ENCODE measurements at regions not wholly inside any gene's neighbourhood (a gene's known extent, or its start where the extent isn't known, plus 50 kb on each side); places are given as distances from the start of the nearest gene placed in this dataset.

- H3K9me3 Mint-ChIP-seq (ENCODE audit: unreplicated experiment) = peaks cover 7% of the 10 kb centered on the region
- no peaks in the 10 kb centered on the region for H3K27me3 Mint-ChIP-seq (ENCODE audit: insufficient read depth, unreplicated experiment)
- no TSS peak for BruUV-seq (replicated peaks)
- Histone ChIP-seq H3K27me3 (replicated peaks; ENCODE audit: control insufficient read depth, insufficient read depth, low read length) (no peaks in the 10 kb centered on the region), H3K4me3 (ENCODE audit: low read depth, low read length) (no peak overlapping the region), H3K4me1 (no peaks in the 10 kb centered on the region), H3K36me3 (ENCODE audit: control insufficient read depth, insufficient read depth, low read length) (no peaks in the 10 kb centered on the region), H3K9me3 (no peaks in the 10 kb centered on the region)
- no peak overlapping the region for H3K4me3 Mint-ChIP-seq (ENCODE audit: unreplicated experiment)
- DNase-seq = no peak
- ChIA-PET POLR2A (no interaction called here), CTCF (no interaction called here)
- H3K27ac Mint-ChIP-seq (ENCODE audit: unreplicated experiment) = no peak overlapping the region
- intact Hi-C loops (cut with micrococcal nuclease; ENCODE audit: unreplicated experiment) = loop anchor here (10.0 kb wide), 2 partner anchors 203 to 673 kb away; no protein-coding TSS in a partner anchor
- H3K4me1 Mint-ChIP-seq (ENCODE audit: low read depth, unreplicated experiment) = peaks cover 5% of the 10 kb centered on the region
- no peak for TF ChIP-seq CTCF (IDR thresholded peaks at IDR 0.05; ENCODE audit: insufficient read depth in 1 of 2, low read depth in 1 of 2, low read length in 1 of 2, severe bottlenecking in 1 of 2, unreplicated experiment in 1 of 2)
- H3K36me3 Mint-ChIP-seq (ENCODE audit: insufficient read depth, unreplicated experiment) = no peaks in the 10 kb centered on the region
These were observed 279.3 kb upstream of the NCKAP5 start for GRCh38 chr2:133847591-133847990.

GRCh38 chr2:133848111-133848649, 279.9 kb upstream of the NCKAP5 start:
- Mint-ChIP-seq H3K27me3 (ENCODE audit: insufficient read depth, unreplicated experiment) (no peaks in the 10 kb centered on the region), H3K9me3 (ENCODE audit: unreplicated experiment) (peaks cover 9% of the 10 kb centered on the region), H3K4me1 (ENCODE audit: low read depth, unreplicated experiment) (no peaks in the 10 kb centered on the region), H3K4me3 (ENCODE audit: unreplicated experiment) (no peak overlapping the region), H3K27ac (ENCODE audit: unreplicated experiment) (no peak overlapping the region), H3K36me3 (ENCODE audit: insufficient read depth, unreplicated experiment) (no peaks in the 10 kb centered on the region)
- H3K4me3 ChIP-seq (ENCODE audit: low read depth, low read length) = no peak overlapping the region
- POLR2A ChIA-PET = no interaction called here
- no peak for TF ChIP-seq CTCF (IDR thresholded peaks at IDR 0.05; ENCODE audit: insufficient read depth in 1 of 2, low read depth in 1 of 2, low read length in 1 of 2, severe bottlenecking in 1 of 2, unreplicated experiment in 1 of 2)
- peaks cover 4% of the 10 kb centered on the region for H3K9me3 ChIP-seq
- BruUV-seq (replicated peaks) = no TSS peak
- no peak for DNase-seq
- H3K27me3 ChIP-seq (replicated peaks; ENCODE audit: control insufficient read depth, insufficient read depth, low read length) = no peaks in the 10 kb centered on the region
- H3K36me3 ChIP-seq (ENCODE audit: control insufficient read depth, insufficient read depth, low read length) = no peaks in the 10 kb centered on the region
- intact Hi-C loops (cut with micrococcal nuclease; ENCODE audit: unreplicated experiment) = loop anchor here (10.0 kb wide), 2 partner anchors 203 to 673 kb away; no protein-coding TSS in a partner anchor
- CTCF ChIA-PET = no interaction called here
- H3K4me1 ChIP-seq = no peaks in the 10 kb centered on the region

- H3K27me3 ChIP-seq (replicated peaks; ENCODE audit: control insufficient read depth, insufficient read depth, low read length) = no peaks in the 10 kb centered on the region
- BruUV-seq (replicated peaks) = no TSS peak
- H3K9me3 ChIP-seq = peaks cover 7% of the 10 kb centered on the region
- H3K4me3 ChIP-seq (ENCODE audit: low read depth, low read length) = no peak overlapping the region
- TF ChIP-seq CTCF (IDR thresholded peaks at IDR 0.05; ENCODE audit: insufficient read depth in 1 of 2, low read depth in 1 of 2, low read length in 1 of 2, severe bottlenecking in 1 of 2, unreplicated experiment in 1 of 2) = no peak
- peaks cover 9% of the 10 kb centered on the region for H3K9me3 Mint-ChIP-seq (ENCODE audit: unreplicated experiment)
- H3K4me3 Mint-ChIP-seq (ENCODE audit: unreplicated experiment) = no peak overlapping the region
- intact Hi-C loops (cut with micrococcal nuclease; ENCODE audit: unreplicated experiment) = loop anchor here (10.0 kb wide), 2 partner anchors 205 to 675 kb away; no protein-coding TSS in a partner anchor
- DNase-seq = no peak
- no peaks in the 10 kb centered on the region for H3K36me3 ChIP-seq (ENCODE audit: control insufficient read depth, insufficient read depth, low read length)
- H3K4me1 ChIP-seq = no peaks in the 10 kb centered on the region
- CTCF ChIA-PET = no interaction called here
- no peaks in the 10 kb centered on the region for H3K36me3 Mint-ChIP-seq (ENCODE audit: insufficient read depth, unreplicated experiment)
- POLR2A ChIA-PET = no interaction called here
- no peaks in the 10 kb centered on the region for H3K4me1 Mint-ChIP-seq (ENCODE audit: low read depth, unreplicated experiment)
- H3K27ac Mint-ChIP-seq (ENCODE audit: unreplicated experiment) = no peak overlapping the region
- no peaks in the 10 kb centered on the region for H3K27me3 Mint-ChIP-seq (ENCODE audit: insufficient read depth, unreplicated experiment)
These were observed 281.1 kb upstream of the NCKAP5 start for GRCh38 chr2:133849341-133849740.
